ENCODE measurements at regions not wholly inside any gene's neighbourhood (a gene's known extent, or its start where the extent isn't known, plus 50 kb on each side); places are given as distances from the start of the nearest gene placed in this dataset.

DNA sequence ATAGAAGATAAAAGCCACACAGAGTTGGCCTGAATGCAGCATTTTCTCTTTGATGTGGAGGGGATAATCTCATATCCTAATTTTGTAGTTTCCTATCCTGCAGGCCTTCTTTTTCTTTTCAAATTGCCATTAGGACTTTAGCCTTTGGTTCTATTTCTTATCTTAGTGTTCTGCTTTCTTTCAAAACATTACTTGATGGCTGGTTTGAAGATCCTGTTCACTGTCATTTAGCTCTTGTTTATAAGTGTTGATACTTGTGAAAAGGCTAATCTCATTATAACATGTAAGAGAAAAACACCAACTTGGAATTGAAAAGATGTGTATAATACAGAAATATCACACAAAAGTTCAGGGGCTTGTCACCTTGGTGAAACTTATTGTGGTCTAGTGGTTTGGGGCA is 54.6 kb upstream of the PKIB start:
- H3K4me1 ChIP-seq (ENCODE audit: insufficient read depth, poor library complexity, severe bottlenecking), result no peaks in the 10 kb centered on the region
- H3K9me3 ChIP-seq (ENCODE audit: severe bottlenecking), result no peaks in the 10 kb centered on the region
- TF ChIP-seq CTCF (IDR thresholded peaks at IDR 0.05; ENCODE audit: poor library complexity, severe bottlenecking), result no peak
- DNase-seq (ENCODE audit: low spot score) (no peak), ATAC-seq (ENCODE audit: low read depth) (no peak)
- no peaks in the 10 kb centered on the region for H3K36me3 ChIP-seq (ENCODE audit: low read depth)
- no peaks in the 10 kb centered on the region for H3K27me3 ChIP-seq (ENCODE audit: insufficient read depth, poor library complexity, severe bottlenecking)
- no peak overlapping the region for H3K27ac ChIP-seq (ENCODE audit: poor library complexity, severe bottlenecking)
- no peak overlapping the region for H3K4me3 ChIP-seq (ENCODE audit: severe bottlenecking)

DNA sequence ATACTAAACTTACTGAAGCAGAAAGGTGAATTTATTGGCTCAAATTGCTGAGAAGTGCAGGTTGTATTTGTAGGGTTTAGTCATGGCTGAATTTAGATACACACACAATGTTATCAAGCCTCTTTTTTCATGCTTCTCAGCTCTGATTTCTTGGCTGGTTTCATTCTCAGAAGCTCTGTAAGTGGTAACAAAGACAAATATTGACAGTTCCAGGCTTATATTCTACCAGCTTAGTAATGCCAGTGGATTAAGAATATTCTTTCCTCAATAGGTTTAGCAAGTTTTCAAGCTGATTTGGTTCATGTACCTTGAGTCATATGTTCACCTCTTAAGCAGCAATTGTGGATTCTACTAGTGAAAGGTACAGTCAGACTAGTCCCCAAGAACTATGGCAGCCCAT is 52.1 kb upstream of the PKIB start:
- Histone ChIP-seq H3K36me3 (ENCODE audit: low read depth) (no peaks in the 10 kb centered on the region), H3K4me1 (ENCODE audit: insufficient read depth, poor library complexity, severe bottlenecking) (no peaks in the 10 kb centered on the region), H3K27me3 (ENCODE audit: insufficient read depth, poor library complexity, severe bottlenecking) (no peaks in the 10 kb centered on the region), H3K9me3 (ENCODE audit: severe bottlenecking) (no peaks in the 10 kb centered on the region), H3K4me3 (ENCODE audit: severe bottlenecking) (no peak overlapping the region), H3K27ac (ENCODE audit: poor library complexity, severe bottlenecking) (no peak overlapping the region)
- DNase-seq (ENCODE audit: low spot score), result no peak
- TF ChIP-seq CTCF (IDR thresholded peaks at IDR 0.05; ENCODE audit: poor library complexity, severe bottlenecking), result no peak
- no peak for ATAC-seq (ENCODE audit: low read depth)
